GM21737 (cell line): ENCODE measurements at regions not wholly inside any gene's neighbourhood (a gene's known extent, or its start where the extent isn't known, plus 50 kb on each side); places are given as distances from the start of the nearest gene placed in this dataset.

Experiments
- ATAC-seq: cut with Tn5 transposase; IDR thresholded peaks from one replicate; pipeline ENCODE4 v1.9.1; 2021; ENCODE audit warnings: mild to moderate bottlenecking, moderate library complexity; ENCODE audit not compliant: unreplicated experiment

GRCh38 chr10:2745666-2746065 is 321.7 kb upstream of the PFKP start:
- ATAC-seq = no peak

GRCh38 chr10:2744547-2745200 is 322.7 kb upstream of the PFKP start:
- no peak for ATAC-seq

GRCh38 chr10:2734603-2735002 is 332.7 kb upstream of the PFKP start:
- ATAC-seq = no peak

GRCh38 chr10:2733278-2733963 is 333.9 kb upstream of the PFKP start:
- no peak for ATAC-seq

- ATAC-seq = no peak
Observed at GRCh38 chr10:2731940-2732339, 335.4 kb upstream of the PFKP start.

- no peak for ATAC-seq
Observed at GRCh38 chr10:2729197-2729596, 338.2 kb upstream of the PFKP start.

GRCh38 chr10:2728087-2728486 is 339.3 kb upstream of the PFKP start:
- ATAC-seq = no peak

GRCh38 chr10:2716596-2716995 is 350.8 kb upstream of the PFKP start:
- no peak for ATAC-seq

- ATAC-seq = no peak
Observed at GRCh38 chr10:2714597-2714996, 352.8 kb upstream of the PFKP start.

- no peak for ATAC-seq
Observed at GRCh38 chr10:2703953-2704352, 363.4 kb upstream of the PFKP start.

- ATAC-seq = no peak
Observed at GRCh38 chr10:2701802-2702201, 365.5 kb upstream of the PFKP start.

GRCh38 chr10:2700626-2701305 is 366.6 kb upstream of the PFKP start:
- ATAC-seq = no peak

GRCh38 chr10:2688958-2689357 is 378.4 kb upstream of the PFKP start:
- no peak for ATAC-seq

- no peak for ATAC-seq
Observed at GRCh38 chr10:2686691-2687090, 380.7 kb upstream of the PFKP start.

GRCh38 chr10:2682491-2682890 is 384.9 kb upstream of the PFKP start:
- ATAC-seq = no peak

GRCh38 chr10:2681891-2682290 is 385.5 kb upstream of the PFKP start:
- ATAC-seq = no peak

GRCh38 chr10:2680821-2681220 is 386.5 kb upstream of the PFKP start:
- ATAC-seq = no peak

GRCh38 chr10:2679646-2680045 is 387.7 kb upstream of the PFKP start:
- no peak for ATAC-seq

- ATAC-seq = no peak
Observed at GRCh38 chr10:2676455-2676854, 390.9 kb upstream of the PFKP start.

- ATAC-seq = no peak
Observed at GRCh38 chr10:2674451-2674850, 392.9 kb upstream of the PFKP start.

GRCh38 chr10:2670864-2671263 is 396.5 kb upstream of the PFKP start:
- no peak for ATAC-seq

- ATAC-seq = no peak
Observed at GRCh38 chr10:2665772-2666171, 401.6 kb upstream of the PFKP start.
